ENCODE measurements at regions not wholly inside any gene's neighbourhood (a gene's known extent, or its start where the extent isn't known, plus 50 kb on each side); places are given as distances from the start of the nearest gene placed in this dataset.

DNA sequence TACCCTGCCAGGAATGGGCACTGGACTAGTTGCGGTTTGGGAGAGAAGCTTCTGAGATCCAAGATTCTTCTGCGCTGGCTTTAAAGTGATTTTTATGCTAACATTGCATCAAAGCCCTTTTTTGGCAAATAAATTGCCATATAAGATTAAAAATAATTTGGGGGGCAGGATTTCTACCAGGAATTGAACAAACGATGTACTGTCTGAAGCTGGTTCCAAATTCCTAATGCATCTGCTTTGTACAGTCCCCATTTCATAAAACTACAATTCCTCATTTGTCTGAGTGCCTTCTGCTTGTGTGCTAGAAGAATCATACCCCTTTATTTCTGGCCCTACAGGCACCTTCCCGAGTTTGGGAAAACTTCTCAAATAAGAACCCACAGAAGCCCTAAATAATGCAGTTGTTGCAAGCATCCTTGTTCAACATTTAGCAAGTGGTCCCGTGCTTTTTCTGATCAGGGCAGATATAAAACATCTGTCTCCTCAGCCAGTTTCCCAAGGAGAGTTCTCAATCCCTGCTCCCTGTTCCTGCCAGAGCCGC, 349.7 kb downstream of the PTEN start:
- no peak overlapping the region for H3K4me3 ChIP-seq (replicated peaks; ENCODE audit: low read depth, low read length)
- TF ChIP-seq, protein P1, sequence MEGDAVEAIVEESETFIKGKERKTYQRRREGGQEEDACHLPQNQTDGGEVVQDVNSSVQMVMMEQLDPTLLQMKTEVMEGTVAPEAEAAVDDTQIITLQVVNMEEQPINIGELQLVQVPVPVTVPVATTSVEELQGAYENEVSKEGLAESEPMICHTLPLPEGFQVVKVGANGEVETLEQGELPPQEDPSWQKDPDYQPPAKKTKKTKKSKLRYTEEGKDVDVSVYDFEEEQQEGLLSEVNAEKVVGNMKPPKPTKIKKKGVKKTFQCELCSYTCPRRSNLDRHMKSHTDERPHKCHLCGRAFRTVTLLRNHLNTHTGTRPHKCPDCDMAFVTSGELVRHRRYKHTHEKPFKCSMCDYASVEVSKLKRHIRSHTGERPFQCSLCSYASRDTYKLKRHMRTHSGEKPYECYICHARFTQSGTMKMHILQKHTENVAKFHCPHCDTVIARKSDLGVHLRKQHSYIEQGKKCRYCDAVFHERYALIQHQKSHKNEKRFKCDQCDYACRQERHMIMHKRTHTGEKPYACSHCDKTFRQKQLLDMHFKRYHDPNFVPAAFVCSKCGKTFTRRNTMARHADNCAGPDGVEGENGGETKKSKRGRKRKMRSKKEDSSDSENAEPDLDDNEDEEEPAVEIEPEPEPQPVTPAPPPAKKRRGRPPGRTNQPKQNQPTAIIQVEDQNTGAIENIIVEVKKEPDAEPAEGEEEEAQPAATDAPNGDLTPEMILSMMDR (IDR thresholded peaks at IDR 0.05; ENCODE audit: low read length, missing control alignments): no peak
- no peak for DNase-seq (ENCODE audit: low read depth)

DNA sequence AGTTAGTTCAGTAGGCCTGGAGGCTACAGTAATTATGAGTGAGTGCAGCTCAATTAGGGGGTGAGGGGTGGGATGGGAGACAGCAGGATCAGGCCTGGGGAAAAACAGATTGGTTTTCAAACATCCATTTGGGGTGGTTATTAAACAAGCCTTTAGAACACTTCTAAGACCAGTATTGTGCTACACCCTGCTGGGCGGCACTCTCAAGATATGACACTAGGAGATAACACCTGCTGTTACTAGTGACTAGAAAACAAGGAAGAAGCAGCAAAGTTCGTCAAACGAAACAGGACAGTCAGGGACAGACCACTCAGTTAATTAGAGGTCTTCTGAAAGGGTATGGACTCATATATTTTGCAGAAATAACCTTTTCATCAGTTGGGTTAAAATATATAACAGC, 353.6 kb downstream of the PTEN start:
- TF ChIP-seq, protein P1 (IDR thresholded peaks at IDR 0.05; ENCODE audit: low read length, missing control alignments): no peak
- H3K4me3 ChIP-seq (replicated peaks; ENCODE audit: low read depth, low read length): no peak overlapping the region
- no peak for DNase-seq (ENCODE audit: low read depth)

DNA sequence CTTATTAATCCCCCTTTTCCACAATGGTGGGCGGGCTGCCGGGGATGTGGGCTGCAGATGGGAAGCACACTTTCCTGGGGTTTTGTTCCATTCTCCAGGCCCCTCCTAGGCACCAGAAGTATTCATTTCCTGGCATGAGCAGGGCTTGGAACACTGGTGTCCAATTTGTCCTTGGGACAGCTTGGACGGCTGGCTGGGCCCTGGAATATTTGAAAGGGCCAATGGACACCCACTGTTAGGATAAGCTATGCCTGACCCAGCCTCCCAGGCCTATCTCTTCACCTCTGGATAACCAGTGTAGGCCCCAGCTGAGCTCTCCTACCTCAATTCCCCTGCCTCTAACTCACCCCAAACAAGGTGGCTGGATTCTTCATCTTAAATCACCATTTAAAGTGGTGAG, 354.9 kb downstream of the PTEN start:
- DNase-seq (ENCODE audit: low read depth): no peak

DNA sequence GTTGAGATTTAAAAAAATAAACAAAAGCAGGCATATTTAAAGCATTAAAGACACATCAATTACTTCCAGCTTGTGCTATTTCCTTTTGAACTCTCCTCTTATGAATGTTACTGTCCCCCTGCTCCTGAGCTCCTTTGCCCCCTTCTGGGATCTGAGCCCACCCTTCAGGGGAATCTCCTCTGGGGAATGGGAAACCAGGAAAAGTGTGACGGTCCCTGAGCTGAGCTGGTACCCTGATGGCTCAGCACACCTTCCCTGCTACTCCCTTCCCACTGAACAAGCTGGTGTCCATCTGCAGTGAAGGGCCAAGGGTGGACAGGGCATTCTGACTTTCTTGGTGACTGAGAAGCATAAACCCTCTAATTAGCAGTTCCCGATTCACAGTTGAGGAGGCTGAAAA, 356.3 kb downstream of the PTEN start:
- TF ChIP-seq, protein P1 (IDR thresholded peaks at IDR 0.05; ENCODE audit: low read length, missing control alignments): no peak
- no peak for DNase-seq (ENCODE audit: low read depth)

More for the DNA sequence above, 354.9 kb downstream of the PTEN start:
- TF ChIP-seq, protein P1 (IDR thresholded peaks at IDR 0.05; ENCODE audit: low read length, missing control alignments): no peak
- no peak overlapping the region for H3K4me3 ChIP-seq (replicated peaks; ENCODE audit: low read depth, low read length)

DNA sequence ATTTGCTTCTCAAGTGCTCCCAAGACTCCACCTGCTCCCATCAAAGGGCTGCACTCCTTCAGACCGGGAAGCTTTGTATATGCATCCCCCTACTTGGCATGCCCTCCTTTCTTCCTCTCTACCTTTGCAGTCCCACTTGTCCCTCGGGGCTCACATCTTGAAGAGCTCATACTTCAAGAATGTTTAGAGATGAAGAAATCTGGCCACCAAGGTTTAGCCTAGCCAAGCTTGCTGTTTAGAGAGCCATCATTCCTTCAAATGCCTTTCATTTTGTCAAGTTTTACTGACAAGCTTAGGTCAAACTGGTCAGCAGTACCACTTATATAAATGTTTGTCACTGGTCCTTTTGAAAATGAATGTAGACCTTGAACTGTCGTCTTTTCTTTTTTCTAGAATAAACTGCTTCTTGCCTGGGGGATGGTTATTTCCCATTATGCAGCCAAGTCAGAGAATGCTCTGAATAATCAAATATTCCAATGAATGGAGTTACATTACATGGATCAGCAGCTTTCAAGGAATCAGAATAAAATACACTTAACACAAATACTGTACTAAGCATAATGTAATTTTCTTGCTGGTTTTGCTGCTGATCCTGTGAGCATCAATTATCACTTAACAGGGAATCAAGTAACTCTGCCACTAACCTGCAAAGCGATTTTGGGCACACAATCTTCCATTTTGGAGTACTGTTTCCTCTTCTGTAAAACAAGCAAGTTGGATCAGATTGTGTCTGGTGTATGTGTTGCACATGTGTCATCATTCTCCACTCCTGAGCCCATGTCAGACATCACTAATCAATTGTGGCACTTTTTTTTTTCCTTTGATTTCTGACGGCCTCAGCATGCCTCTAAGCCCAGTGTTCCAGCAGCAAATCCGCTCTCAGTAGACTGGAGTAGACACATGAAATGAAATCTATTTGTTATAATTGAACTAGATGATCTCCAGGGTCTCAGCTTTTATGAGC, 357.9 kb downstream of the PTEN start:
- H3K4me3 ChIP-seq (replicated peaks; ENCODE audit: low read depth, low read length): no peak overlapping the region
- no peak for DNase-seq (ENCODE audit: low read depth)
- TF ChIP-seq, protein P1 (IDR thresholded peaks at IDR 0.05; ENCODE audit: low read length, missing control alignments): no peak

More for the DNA sequence above, 356.3 kb downstream of the PTEN start:
- no peak overlapping the region for H3K4me3 ChIP-seq (replicated peaks; ENCODE audit: low read depth, low read length)

DNA sequence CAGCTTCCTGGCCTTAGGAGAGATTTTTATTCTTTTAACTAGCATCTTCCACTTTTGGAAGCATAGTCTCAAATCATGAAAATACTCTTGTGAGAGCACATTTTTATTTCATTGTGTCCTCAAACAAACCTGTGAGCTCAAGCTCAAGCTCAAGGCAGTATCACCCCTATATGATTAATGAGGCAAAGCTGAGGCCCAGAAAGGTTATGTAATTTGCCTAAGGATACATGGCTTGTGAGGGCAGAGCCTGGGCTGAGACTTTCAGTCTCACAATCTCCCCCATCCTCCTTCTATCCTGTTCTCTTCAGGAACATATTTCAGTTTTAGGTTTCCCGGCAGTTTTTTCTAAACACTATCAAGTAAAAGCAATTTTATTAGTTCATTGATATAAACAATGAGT, 359.5 kb downstream of the PTEN start:
- TF ChIP-seq, protein P1 (IDR thresholded peaks at IDR 0.05; ENCODE audit: low read length, missing control alignments): no peak
- no peak for DNase-seq (ENCODE audit: low read depth)
- no peak overlapping the region for H3K4me3 ChIP-seq (replicated peaks; ENCODE audit: low read depth, low read length)

All from fibroblast of pulmonary artery (primary cell).